ENCODE measurements at regions not wholly inside any gene's neighbourhood (a gene's known extent, or its start where the extent isn't known, plus 50 kb on each side); places are given as distances from the start of the nearest gene placed in this dataset.
A peak's percentile ranks its signal among the peaks of the same experiment; 100 is the strongest.

DNA sequence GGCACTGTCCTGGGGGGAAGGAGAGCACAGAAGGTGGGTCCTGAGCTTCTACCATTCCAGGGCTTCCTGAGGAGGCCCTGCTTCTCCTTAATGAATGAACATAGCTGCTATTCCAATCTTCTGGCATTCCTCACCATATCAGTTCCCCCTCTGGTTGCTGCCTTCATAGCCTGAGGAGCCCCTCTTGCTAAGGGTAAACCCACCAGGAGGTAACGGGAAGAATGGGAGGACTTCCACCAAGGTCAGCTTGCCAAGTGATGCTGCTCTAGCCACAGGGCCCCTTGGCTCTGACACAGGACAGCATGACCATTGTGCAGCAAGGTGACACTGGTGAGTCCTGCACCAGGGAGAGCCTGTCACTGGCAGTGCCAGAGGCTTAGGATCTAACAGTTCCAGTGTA lies 1022.5 kb downstream of the TBC1D22A start:
- Mint-ChIP-seq H3K36me3 (no peaks in the 10 kb centered on the region), H3K4me3 (no peak overlapping the region), H3K9me3 (no peaks in the 10 kb centered on the region), H3K4me1 (no peaks in the 10 kb centered on the region), H3K27ac (no peak overlapping the region), H3K27me3 (peaks cover 12% of the 10 kb centered on the region)
- ATAC-seq (ENCODE audit: low read depth) (no peak), DNase-seq (ENCODE audit: low spot score in 2 of 2) (peak in 1 of 2 donors; percentile 4)

DNA sequence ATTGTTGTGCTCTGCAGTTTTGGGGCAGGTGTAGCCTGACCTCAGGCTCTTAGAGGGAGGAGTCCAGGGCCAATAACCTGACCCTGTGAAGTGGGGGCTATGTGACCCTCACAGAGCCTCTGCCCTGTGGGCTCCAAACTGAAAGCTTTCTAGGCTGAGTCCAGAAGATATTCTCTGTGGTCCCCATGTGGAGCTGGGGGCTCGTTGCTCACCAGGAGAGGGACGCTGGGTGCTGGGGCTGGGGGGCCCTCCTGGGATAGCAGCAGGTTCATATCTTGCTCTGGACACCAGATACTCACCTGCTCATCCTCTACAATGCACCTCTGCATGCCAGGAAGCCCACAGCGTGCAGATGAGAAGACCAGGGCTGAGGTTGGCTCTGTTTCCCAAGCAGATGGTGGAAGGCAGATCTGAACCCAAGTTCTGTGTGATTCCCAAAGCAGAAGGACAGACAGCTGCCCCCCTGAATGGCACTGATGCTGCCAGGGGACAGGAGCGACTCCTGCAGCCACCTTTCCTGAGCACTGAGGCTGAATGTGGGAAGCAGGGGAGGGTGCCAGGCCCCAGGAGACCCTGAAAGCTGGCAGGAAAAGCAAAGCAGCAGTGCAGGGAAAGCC lies 1022.0 kb downstream of the TBC1D22A start:
- ATAC-seq (ENCODE audit: low read depth) = no peak
- Mint-ChIP-seq H3K9me3 (no peaks in the 10 kb centered on the region), H3K27me3 (peaks cover 12% of the 10 kb centered on the region), H3K27ac (no peak overlapping the region), H3K36me3 (no peaks in the 10 kb centered on the region), H3K4me3 (no peak overlapping the region), H3K4me1 (no peaks in the 10 kb centered on the region)
- DNase-seq (ENCODE audit: low spot score in 2 of 2) = no peak

DNA sequence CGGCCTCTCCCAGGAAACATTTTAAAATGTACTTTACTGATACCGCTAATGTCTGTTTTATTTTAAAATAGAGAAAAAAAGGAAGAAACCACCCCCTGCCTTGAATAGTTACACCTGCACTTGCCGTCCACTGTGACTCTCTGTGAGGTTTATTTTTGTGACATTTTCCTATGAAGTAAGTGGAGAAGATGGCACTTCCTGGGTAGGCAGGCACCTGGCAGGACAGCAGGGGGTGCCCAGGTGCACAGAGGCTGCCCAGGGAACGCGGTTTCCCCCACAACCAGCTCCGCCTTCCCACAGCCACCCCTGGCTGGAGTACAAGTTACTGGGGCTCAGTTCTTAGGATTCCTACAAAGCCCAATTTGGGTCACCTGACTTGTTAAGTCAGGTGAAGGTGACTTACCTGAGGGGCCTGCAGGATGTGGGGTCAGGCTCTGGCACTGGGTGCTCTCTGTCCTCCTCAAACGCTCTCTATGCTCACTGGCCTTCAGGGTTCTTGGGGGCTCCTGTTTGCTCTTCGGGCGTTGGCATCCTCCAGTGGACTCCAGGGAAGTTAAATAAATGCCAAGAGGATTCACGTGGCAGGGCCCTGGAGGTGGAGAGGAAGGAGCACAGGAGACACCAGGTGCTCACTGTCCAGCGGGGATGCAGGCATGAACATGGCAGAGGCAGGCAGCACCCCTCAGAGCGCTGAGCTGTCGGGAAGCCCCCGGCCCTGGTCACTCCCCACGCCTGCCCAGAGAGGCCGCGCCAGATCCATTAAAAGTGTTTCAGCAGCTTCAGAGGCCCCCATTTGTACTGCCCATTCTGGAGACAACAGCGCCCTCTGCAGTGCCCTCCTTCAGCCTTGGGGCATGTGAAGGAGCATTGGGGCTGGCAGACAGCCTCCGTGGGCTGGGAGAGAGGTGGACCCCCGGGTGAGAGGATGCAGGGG lies 1021.2 kb downstream of the TBC1D22A start:
- H3K27me3 Mint-ChIP-seq = peaks cover 12% of the 10 kb centered on the region
- DNase-seq (ENCODE audit: low spot score in 2 of 2) (peak in 1 of 2 donors; percentile 5), ATAC-seq (ENCODE audit: low read depth) (no peak)
- H3K27ac Mint-ChIP-seq = no peak overlapping the region
- H3K9me3 Mint-ChIP-seq = no peaks in the 10 kb centered on the region
- H3K4me1 Mint-ChIP-seq = no peaks in the 10 kb centered on the region
- H3K36me3 Mint-ChIP-seq = no peaks in the 10 kb centered on the region
- H3K4me3 Mint-ChIP-seq = no peak overlapping the region

DNA sequence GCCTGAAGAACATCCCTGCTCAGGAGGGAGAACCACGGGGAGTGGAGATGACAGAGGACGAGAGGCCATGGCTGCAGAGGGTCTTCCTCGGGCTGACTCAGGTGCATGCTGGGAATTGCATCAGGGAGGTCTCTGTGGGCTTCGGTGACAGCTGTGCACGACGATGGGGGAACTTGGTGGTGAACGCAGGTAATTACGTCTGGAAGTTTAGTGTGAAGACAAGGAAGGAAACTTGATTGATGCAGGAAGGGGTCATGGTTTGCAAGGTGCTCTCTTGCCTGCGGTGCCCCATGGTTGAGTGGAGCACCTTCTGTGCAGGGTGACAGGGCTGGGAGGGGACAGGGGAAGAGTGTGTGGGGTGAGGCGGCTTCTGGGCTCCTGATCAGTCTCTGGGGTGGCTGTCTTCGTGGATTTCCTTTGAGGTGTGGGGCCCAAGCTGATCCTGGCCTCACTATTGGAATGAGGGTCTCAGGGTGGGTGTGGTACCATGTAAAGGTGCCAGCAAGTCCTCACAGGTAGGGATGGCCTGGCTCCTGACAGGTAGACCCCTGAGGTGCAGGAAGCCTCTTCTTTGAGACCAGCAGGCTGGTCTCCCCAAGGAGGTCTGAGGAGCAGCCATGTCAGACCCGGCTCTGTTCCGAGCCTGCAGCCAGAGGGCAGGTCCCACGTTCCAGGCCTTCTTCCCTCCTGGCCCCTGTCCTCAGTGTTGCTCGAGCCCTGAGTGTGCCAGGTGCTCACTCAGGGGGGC lies 1020.1 kb downstream of the TBC1D22A start:
- Mint-ChIP-seq H3K36me3 (no peaks in the 10 kb centered on the region), H3K27ac (no peak overlapping the region), H3K4me1 (no peaks in the 10 kb centered on the region), H3K9me3 (no peaks in the 10 kb centered on the region), H3K4me3 (no peak overlapping the region), H3K27me3 (peaks cover 9% of the 10 kb centered on the region)
- DNase-seq (ENCODE audit: low spot score in 2 of 2) (no peak), ATAC-seq (ENCODE audit: low read depth) (no peak)

DNA sequence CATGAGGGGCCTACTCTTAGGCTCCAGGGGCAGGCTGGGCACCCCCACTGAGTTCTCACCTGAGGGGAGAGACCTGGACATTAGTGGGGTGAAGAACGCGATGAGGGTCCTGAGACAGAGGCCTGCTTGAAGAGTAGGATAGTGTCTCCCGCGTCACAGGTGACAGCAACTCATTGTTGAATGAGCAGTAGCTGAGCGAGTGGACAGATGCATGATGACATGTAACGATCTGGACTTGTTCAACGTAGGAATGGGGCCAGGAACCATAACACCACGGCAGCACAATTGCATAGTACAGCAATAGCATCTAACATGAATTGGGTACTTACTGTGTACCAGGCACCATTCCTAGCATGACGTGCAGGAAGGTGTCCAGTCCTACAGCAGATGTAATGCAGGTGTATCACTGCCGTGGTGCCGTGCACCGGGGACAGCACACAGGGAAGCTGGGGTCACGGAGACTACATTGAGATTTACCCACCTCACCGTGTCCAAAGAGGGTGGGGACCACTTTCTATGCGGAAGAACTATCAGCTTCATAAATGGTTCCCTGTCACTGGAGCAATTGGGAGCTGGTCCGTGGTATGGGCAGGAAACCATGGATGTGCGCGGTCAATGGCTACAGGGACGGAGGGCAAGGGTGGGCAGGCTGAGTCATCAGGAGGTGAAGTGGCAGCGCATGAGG lies 1019.1 kb downstream of the TBC1D22A start:
- Mint-ChIP-seq H3K4me3 (no peak overlapping the region), H3K27ac (no peak overlapping the region), H3K4me1 (no peaks in the 10 kb centered on the region), H3K27me3 (peaks cover 9% of the 10 kb centered on the region), H3K9me3 (no peaks in the 10 kb centered on the region), H3K36me3 (no peaks in the 10 kb centered on the region)
- ATAC-seq (ENCODE audit: low read depth) = no peak
- DNase-seq (ENCODE audit: low spot score in 2 of 2) = no peak

DNA sequence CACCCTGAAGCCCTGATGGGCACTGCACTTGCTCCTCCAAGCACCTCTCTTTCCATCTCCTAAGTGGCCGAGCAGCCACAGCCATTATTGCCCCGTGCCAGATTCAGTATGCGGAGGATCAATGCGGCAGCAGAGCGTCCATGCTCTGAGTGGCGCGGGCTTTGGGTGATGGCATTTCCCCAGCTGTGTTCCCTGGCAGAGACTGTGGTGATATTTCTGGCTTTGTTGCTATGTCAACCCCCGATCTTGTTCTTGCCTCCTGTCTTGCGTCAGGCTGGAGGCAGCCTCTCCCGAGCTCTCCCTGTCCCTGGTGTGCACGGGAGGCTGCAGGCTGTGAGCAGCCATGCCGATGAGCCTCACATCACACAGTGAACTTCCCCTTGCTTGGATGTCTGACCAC lies 1018.6 kb downstream of the TBC1D22A start:
- Mint-ChIP-seq H3K4me3 (no peak overlapping the region), H3K36me3 (no peaks in the 10 kb centered on the region), H3K4me1 (no peaks in the 10 kb centered on the region), H3K27me3 (peaks cover 9% of the 10 kb centered on the region), H3K27ac (no peak overlapping the region), H3K9me3 (no peaks in the 10 kb centered on the region)
- ATAC-seq (ENCODE audit: low read depth) = no peak
- no peak for DNase-seq (ENCODE audit: low spot score in 2 of 2)

DNA sequence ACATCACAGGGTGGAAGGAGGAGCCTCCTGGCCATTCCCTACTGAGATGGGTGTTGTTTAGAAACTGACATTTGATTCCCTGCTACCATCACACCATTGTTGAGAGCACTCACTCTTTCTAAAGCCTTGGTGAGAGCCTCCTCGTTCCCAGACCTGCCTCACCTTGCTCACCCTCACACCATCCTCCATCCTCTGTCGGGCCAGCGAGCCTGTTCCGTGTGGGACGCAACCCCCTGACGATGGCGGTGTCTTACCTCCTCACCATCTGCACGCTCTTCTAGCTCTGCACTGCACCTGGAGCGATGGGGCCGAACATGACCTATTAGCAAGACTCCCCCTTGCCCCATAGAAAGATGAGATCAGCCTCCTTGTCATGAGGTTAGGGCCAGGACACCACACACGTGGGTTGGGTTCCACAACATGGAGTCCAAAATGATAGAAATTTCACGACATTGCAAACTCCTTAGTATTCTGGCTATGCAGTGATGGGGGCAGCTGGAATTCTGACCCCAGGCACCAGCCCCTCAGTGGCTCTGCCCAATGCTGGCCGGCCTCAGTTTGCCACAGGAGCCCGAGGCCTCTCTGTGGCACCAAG lies 1017.9 kb downstream of the TBC1D22A start:
- peaks cover 9% of the 10 kb centered on the region for H3K27me3 Mint-ChIP-seq
- ATAC-seq (ENCODE audit: low read depth) (no peak), DNase-seq (ENCODE audit: low spot score in 2 of 2) (no peak)
- no peaks in the 10 kb centered on the region for H3K9me3 Mint-ChIP-seq
- no peaks in the 10 kb centered on the region for H3K4me1 Mint-ChIP-seq
- H3K36me3 Mint-ChIP-seq = no peaks in the 10 kb centered on the region
- H3K27ac Mint-ChIP-seq = no peak overlapping the region
- no peak overlapping the region for H3K4me3 Mint-ChIP-seq

DNA sequence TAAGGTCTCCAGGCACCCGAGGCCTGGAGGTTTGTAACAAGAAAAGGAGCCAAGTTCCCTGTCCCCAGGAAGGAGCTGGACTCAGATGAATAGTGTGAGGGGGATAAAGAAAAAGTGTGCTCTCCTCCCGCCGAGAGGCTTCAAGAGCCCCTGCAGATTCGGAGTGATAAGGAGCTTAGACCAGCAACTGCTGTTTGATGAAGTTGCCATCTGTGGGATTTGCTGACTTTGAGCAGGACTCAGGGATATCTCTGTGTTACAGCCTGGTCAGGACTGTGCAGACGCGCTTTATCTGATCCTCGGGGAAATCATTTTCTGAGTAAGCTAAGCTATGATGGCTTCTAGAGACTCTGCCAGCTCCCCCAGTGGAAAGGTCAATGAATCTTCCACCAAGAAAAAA lies 1017.0 kb downstream of the TBC1D22A start:
- Mint-ChIP-seq H3K27me3 (peaks cover 9% of the 10 kb centered on the region), H3K27ac (no peak overlapping the region), H3K9me3 (peaks cover 3% of the 10 kb centered on the region), H3K4me3 (no peak overlapping the region), H3K4me1 (no peaks in the 10 kb centered on the region), H3K36me3 (no peaks in the 10 kb centered on the region)
- DNase-seq (ENCODE audit: low spot score in 2 of 2) (no peak), ATAC-seq (ENCODE audit: low read depth) (no peak)

DNA sequence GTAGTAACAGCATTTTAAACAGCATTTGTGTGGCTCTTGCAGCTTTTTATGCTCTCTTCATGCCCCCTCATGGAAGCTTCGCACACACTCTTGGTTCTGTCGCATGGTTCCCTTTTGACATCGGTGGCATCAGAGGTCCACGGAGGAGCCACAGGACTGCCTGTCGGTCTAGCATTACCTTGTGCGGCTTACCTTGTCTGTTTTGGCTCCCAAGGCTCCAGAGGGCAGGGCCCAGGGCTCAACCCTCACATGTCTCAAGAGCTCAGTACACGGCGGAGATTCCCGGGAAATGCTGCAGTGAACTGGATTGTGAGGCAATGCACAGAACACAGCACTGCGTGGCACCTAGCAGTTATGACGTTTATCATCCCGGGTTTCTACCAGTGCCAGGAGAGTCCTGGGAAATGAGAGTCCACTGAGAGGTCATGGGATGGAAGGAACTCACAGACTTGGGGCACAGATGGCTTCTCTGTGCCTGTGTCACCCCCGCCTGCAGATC lies 1015.8 kb downstream of the TBC1D22A start:
- DNase-seq (ENCODE audit: low spot score in 2 of 2) (no peak), ATAC-seq (ENCODE audit: low read depth) (no peak)
- Mint-ChIP-seq H3K4me3 (no peak overlapping the region), H3K9me3 (peaks cover 4% of the 10 kb centered on the region), H3K36me3 (no peaks in the 10 kb centered on the region), H3K4me1 (no peaks in the 10 kb centered on the region), H3K27me3 (peaks cover 9% of the 10 kb centered on the region), H3K27ac (no peak overlapping the region)

DNA sequence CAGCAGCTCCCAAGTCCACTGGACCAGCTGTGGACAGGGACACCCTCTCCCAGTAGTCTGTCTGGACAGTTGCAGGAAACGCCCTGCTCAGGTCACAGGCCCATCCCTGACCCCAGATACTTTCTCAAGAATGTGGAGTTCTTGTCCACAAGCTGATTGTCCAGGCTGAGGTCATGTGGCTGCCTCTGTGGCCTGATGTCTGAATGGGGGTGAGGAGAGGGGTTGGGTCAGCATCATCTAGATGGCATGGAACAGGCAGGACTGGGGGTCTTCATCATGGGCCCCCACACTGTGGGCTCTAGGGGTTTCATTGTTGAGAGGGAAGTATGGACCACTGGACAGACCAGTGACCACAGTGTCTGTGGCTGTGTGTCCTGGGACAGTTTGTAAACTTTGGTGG lies 1015.0 kb downstream of the TBC1D22A start:
- Mint-ChIP-seq H3K9me3 (peaks cover 4% of the 10 kb centered on the region), H3K36me3 (no peaks in the 10 kb centered on the region), H3K27ac (no peak overlapping the region), H3K27me3 (peaks cover 9% of the 10 kb centered on the region), H3K4me3 (no peak overlapping the region), H3K4me1 (no peaks in the 10 kb centered on the region)
- no peak for ATAC-seq (ENCODE audit: low read depth)
- DNase-seq (ENCODE audit: low spot score in 2 of 2) = no peak

DNA sequence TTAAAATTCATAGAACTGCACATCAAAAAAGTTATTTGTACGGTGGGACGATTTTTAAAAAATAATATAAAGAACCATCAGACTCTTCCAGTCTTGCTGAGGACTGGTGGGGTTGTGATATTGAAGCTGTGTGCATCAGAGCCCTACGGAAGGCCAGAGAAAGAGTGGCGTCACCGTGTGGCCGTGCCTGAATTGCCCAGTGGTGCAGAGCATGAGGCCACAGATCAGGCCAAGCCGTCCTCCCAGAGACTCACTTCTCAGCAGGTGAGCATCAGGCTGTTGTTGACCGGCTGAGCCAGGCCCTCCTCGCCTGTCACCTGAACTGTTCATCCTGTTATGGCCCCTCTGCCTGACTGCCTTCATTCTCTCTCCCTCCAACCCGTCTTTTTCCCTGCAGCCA lies 1013.9 kb downstream of the TBC1D22A start:
- peaks cover 4% of the 10 kb centered on the region for H3K9me3 Mint-ChIP-seq
- ATAC-seq (ENCODE audit: low read depth) (no peak), DNase-seq (ENCODE audit: low spot score in 2 of 2) (no peak)
- no peaks in the 10 kb centered on the region for H3K27me3 Mint-ChIP-seq
- H3K4me3 Mint-ChIP-seq = no peak overlapping the region
- no peak overlapping the region for H3K27ac Mint-ChIP-seq
- no peaks in the 10 kb centered on the region for H3K4me1 Mint-ChIP-seq
- H3K36me3 Mint-ChIP-seq = no peaks in the 10 kb centered on the region

DNA sequence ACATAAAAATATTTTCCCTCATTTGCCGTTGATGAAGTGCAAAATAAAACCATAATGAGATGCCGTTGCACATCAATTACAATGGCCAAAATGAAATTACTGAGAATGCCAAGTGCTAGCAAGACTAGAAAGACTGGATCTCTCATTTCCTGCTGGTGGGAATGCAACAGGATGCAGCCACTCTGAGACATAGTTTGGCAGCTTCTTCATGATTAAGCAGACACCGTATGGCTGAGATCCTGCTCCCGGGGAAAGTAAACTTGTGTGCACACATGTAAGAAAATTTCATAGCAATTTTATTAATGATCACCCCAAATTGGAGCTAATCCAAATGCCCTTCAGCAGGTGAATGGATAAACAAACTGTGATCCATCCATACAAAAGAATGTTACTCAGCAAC lies 1013.2 kb downstream of the TBC1D22A start:
- Mint-ChIP-seq H3K27ac (no peak overlapping the region), H3K9me3 (peaks cover 4% of the 10 kb centered on the region), H3K4me3 (no peak overlapping the region), H3K36me3 (no peaks in the 10 kb centered on the region), H3K4me1 (no peaks in the 10 kb centered on the region), H3K27me3 (no peaks in the 10 kb centered on the region)
- ATAC-seq (ENCODE audit: low read depth) (no peak), DNase-seq (ENCODE audit: low spot score in 2 of 2) (no peak)

DNA sequence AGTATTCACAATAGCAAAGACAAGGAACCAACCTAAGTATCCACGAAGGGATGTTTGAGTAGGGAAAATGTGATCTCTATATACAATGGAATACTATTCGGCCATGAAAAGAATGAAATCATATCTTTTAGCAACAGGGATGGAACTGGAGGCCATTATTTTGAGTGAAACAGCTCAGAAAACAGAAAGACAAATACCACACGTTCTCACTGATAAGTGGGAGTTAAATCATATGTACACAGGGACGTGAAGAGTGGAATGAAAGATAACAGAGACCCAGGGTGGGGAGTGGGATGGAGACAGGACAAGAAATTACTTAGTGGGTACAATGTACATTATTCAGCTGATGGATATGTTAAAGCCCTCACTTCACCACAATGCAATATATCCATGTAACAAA lies 1012.7 kb downstream of the TBC1D22A start:
- Mint-ChIP-seq H3K4me3 (no peak overlapping the region), H3K9me3 (peaks cover 4% of the 10 kb centered on the region), H3K27me3 (no peaks in the 10 kb centered on the region), H3K4me1 (no peaks in the 10 kb centered on the region), H3K36me3 (no peaks in the 10 kb centered on the region), H3K27ac (no peak overlapping the region)
- no peak for DNase-seq (ENCODE audit: low spot score in 2 of 2)
- ATAC-seq (ENCODE audit: low read depth) = no peak
